ENCODE measurements at regions not wholly inside any gene's neighbourhood (a gene's known extent, or its start where the extent isn't known, plus 50 kb on each side); places are given as distances from the start of the nearest gene placed in this dataset.
A peak's percentile ranks its signal among the peaks of the same experiment; 100 is the strongest.

GRCh38 chr13:106212386-106213010, 323.0 kb downstream of the EFNB2 start:
- Histone ChIP-seq H3K36me3 (ENCODE audit: control insufficient read depth in 1 of 2, insufficient read depth in 2 of 2, low read length in 2 of 2) (no peaks in the 10 kb centered on the region), H3K27me3 (ENCODE audit: insufficient read depth, low read length) (no peaks in the 10 kb centered on the region), H3K4me2 (ENCODE audit: low read length) (peak overlapping the region; percentile 87), H2AFZ (ENCODE audit: low read depth, low read length, poor library complexity, severe bottlenecking) (peak overlapping the region; percentile 85), H3K4me1 (ENCODE audit: control insufficient read depth in 1 of 2, insufficient read depth in 2 of 2, low read length in 2 of 2) (peaks cover 0 to 7% of the 10 kb centered on the region in 2 experiments; a peak in 2 of 4 replicates), H3K9me2 (ENCODE audit: insufficient read depth) (no peaks in the 10 kb centered on the region), H3K79me2 (ENCODE audit: insufficient read depth, low read length) (no peaks in the 10 kb centered on the region; the same call in 1 of the 2 replicates), H3K4me3 (replicated peaks in 1 of 2; ENCODE audit: low read depth in 1 of 2, low read length in 2 of 2) (peak overlapping the region; percentile 49 to 65), H3K9ac (ENCODE audit: low read length) (peak overlapping the region; percentile 70), H4K20me1 (ENCODE audit: insufficient read depth) (no peaks in the 10 kb centered on the region), H3K9me3 (ENCODE audit: control insufficient read depth in 1 of 2, insufficient read depth in 1 of 2, low read depth in 1 of 2, low read length in 2 of 2) (no peaks in the 10 kb centered on the region), H3K27ac (ENCODE audit: low read depth, low read length) (peak overlapping the region; percentile 57)
- ChIA-PET POLR2A (interaction anchor here (1.0 kb wide), 1 partner anchor 10 kb away, joined by 3 read pairs; no protein-coding TSS in a partner anchor), RAD21 (ENCODE audit: low non-redundant PET in 1 of 2, low total read pairs in 2 of 2, uncharacterized antibody in 2 of 2, unreplicated experiment in 2 of 2) (no interaction called here), CTCF (interaction anchor here (1.7 kb wide), 1 partner anchor 102 kb away, joined by 3 read pairs; no protein-coding TSS in a partner anchor)
- intact Hi-C loops (cut with micrococcal nuclease), result no loop called here
- ATAC-seq (no peak), DNase-seq (ENCODE audit: low read depth, low spot score) (no peak)
- TF ChIP-seq ZFX (IDR thresholded peaks at IDR 0.05) (no peak), SRF (IDR thresholded peaks at IDR 0.05; ENCODE audit: low read depth) (no peak), CBX3 (IDR thresholded peaks at IDR 0.05; ENCODE audit: low read depth) (0 out of 2 replicates have a peak, but pooled peaks have one; percentile 17), JUND (IDR thresholded peaks at IDR 0.05) (no peak), FOSL1 (IDR thresholded peaks at IDR 0.05; ENCODE audit: low read depth) (no peak), POLR2AphosphoS5 (IDR thresholded peaks at IDR 0.05; ENCODE audit: low read depth, low read length) (no peak)
- no TSS peak for BruUV-seq (replicated peaks)

DNA sequence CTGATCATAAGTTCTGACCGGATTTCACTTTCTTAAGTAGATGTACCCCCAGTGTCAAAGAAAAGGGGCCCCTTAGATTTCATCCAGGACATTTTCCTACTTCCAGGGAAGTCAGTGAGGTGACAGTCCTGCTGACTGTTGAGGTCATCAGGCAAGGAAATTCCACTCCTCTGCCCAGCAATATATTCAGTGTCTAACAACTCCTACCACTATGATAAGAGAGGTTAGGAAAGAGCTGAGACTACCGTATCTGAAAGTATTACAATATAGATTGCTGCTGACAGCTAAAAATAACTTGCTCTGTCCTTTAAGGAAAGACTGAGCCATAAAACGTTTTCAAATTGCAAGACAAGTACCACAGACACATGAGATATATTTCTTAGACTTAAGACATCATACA, 325.1 kb downstream of the EFNB2 start:
- no peaks in the 10 kb centered on the region for H3K9me2 ChIP-seq (ENCODE audit: insufficient read depth)
- no peak overlapping the region for H3K4me2 ChIP-seq (ENCODE audit: low read length)
- TF ChIP-seq MAX (IDR thresholded peaks at IDR 0.05) (no peak), ZNF274 (IDR thresholded peaks at IDR 0.05; ENCODE audit: low read depth, low read length) (no peak), EGR1 (IDR thresholded peaks at IDR 0.05; ENCODE audit: low read depth) (no peak), SRF (IDR thresholded peaks at IDR 0.05; ENCODE audit: low read depth) (no peak), JUND (IDR thresholded peaks at IDR 0.05) (no peak), ZFX (IDR thresholded peaks at IDR 0.05) (no peak), TCF7L2 (IDR thresholded peaks at IDR 0.05; ENCODE audit: borderline replicate concordance, extremely low read depth, insufficient read depth, insufficient read length) (no peak), EZH2 (IDR thresholded peaks at IDR 0.05) (no peak), POLR2AphosphoS5 (IDR thresholded peaks at IDR 0.05; ENCODE audit: low read depth, low read length) (no peak)
- TF ChIP-seq, protein P1, sequence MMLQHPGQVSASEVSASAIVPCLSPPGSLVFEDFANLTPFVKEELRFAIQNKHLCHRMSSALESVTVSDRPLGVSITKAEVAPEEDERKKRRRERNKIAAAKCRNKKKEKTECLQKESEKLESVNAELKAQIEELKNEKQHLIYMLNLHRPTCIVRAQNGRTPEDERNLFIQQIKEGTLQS (IDR thresholded peaks at IDR 0.05), result no peak
- no peaks in the 10 kb centered on the region for H4K20me1 ChIP-seq (ENCODE audit: insufficient read depth)
- H3K27me3 ChIP-seq (ENCODE audit: insufficient read depth, low read length), result no peaks in the 10 kb centered on the region
- H2AFZ ChIP-seq (ENCODE audit: low read depth, low read length, poor library complexity, severe bottlenecking), result no peak overlapping the region
- DNase-seq (ENCODE audit: low read depth, low spot score) (no peak), ATAC-seq (no peak)
- no peak overlapping the region for H3K27ac ChIP-seq (ENCODE audit: low read depth, low read length)
- peaks cover 3 to 7% of the 10 kb centered on the region in 2 experiments; a peak in 3 of 4 replicates for H3K4me1 ChIP-seq (ENCODE audit: control insufficient read depth in 1 of 2, insufficient read depth in 2 of 2, low read length in 2 of 2)
- no peak overlapping the region for H3K4me3 ChIP-seq (replicated peaks in 1 of 2; ENCODE audit: low read depth in 1 of 2, low read length in 2 of 2)
- no peaks in the 10 kb centered on the region; the same call in 1 of the 2 replicates for H3K79me2 ChIP-seq (ENCODE audit: insufficient read depth, low read length)
- intact Hi-C loops (cut with micrococcal nuclease), result no loop called here
- no peaks in the 10 kb centered on the region for H3K36me3 ChIP-seq (ENCODE audit: control insufficient read depth in 1 of 2, insufficient read depth in 2 of 2, low read length in 2 of 2)
- POLR2A ChIA-PET, result no interaction called here
- BruUV-seq (replicated peaks), result no TSS peak
- RAD21 ChIA-PET (ENCODE audit: low non-redundant PET in 1 of 2, low total read pairs in 2 of 2, uncharacterized antibody in 2 of 2, unreplicated experiment in 2 of 2), result no interaction called here
- CTCF ChIA-PET, result no interaction called here
- H3K9ac ChIP-seq (ENCODE audit: low read length), result no peak overlapping the region
- no peaks in the 10 kb centered on the region for H3K9me3 ChIP-seq (ENCODE audit: control insufficient read depth in 1 of 2, insufficient read depth in 1 of 2, low read depth in 1 of 2, low read length in 2 of 2)

Measured in HCT116 (cell line).